Nephron (organoid): ENCODE measurements at regions not wholly inside any gene's neighbourhood (a gene's known extent, or its start where the extent isn't known, plus 50 kb on each side); places are given as distances from the start of the nearest gene placed in this dataset.

Experiments
- H3K27ac Mint-ChIP-seq, 3 experiments: 2 replicates each; pipeline ENCODE4 v1.8.0; 2020; ENCODE audit warnings: mixed read lengths in 3 of 3, mild to moderate bottlenecking in 2 of 3, moderate library complexity in 1 of 3
- H3K27me3 Mint-ChIP-seq: 2 replicates; pipeline ENCODE4 v1.8.0; 2021; ENCODE audit warnings: low read depth, mild to moderate bottlenecking, moderate library complexity, mixed read lengths
- H3K36me3 Mint-ChIP-seq: 2 replicates; pipeline ENCODE4 v1.8.0; 2020; ENCODE audit warnings: low read depth, mixed read lengths
- H3K4me1 Mint-ChIP-seq: 2 replicates; pipeline ENCODE4 v1.8.0; 2020; ENCODE audit warnings: mixed read lengths
- H3K4me3 Mint-ChIP-seq, 3 experiments: 2 replicates each; pipeline ENCODE4 v1.8.0; 2020; ENCODE audit warnings: mild to moderate bottlenecking in 3 of 3, mixed read lengths in 3 of 3, moderate library complexity in 2 of 3
- H3K9me3 Mint-ChIP-seq: 2 replicates; pipeline ENCODE4 v1.8.0; 2020; ENCODE audit warnings: mixed read lengths
- CTCF ChIP-seq, 3 experiments: fragments of 200-600 bp; sonication (generic); IDR thresholded peaks; one replicate each; pipeline ENCODE4 v1.5.0; 2021; ENCODE audit warnings: antibody characterized with exemption in 3 of 3; ENCODE audit not compliant: unreplicated experiment in 3 of 3

- no peak overlapping the region for H3K4me3 Mint-ChIP-seq
- no peaks in the 10 kb centered on the region for H3K4me1 Mint-ChIP-seq
- no peak overlapping the region for H3K27ac Mint-ChIP-seq
Observed at GRCh38 chr11:104727095-104727494, 171.2 kb downstream of the CASP12 start.

GRCh38 chr11:104725796-104726408 is 172.4 kb downstream of the CASP12 start:
- no peak for TF ChIP-seq CTCF (IDR thresholded peaks at IDR 0.05; ENCODE audit: unreplicated experiment in 3 of 3)

More at GRCh38 chr11:104727095-104727494, 171.2 kb downstream of the CASP12 start:
- Mint-ChIP-seq H3K27me3 (no peaks in the 10 kb centered on the region), H3K9me3 (peaks cover 10% of the 10 kb centered on the region), H3K36me3 (no peaks in the 10 kb centered on the region)
- no peak for TF ChIP-seq CTCF (IDR thresholded peaks at IDR 0.05; ENCODE audit: unreplicated experiment in 3 of 3)

DNA sequence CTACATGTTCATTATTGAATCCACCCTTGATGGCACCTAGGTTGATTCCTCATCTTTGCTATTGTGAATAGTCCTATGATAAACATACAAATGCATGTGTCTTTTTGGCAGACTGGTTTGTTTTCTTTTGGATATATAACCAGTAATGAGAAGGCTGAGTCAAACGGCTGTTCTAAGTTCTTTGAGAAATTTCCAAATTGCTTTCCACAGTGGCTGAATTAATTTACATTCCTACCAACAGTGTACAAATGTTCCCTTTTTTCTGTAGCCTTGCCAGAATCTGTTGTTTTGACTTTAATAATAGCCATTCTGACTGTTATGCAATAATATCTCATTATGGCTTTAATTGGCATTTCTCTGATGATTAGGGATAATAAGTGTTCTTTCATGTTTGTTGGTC is 184.9 kb downstream of the CASP12 start:
- no peak for TF ChIP-seq CTCF (IDR thresholded peaks at IDR 0.05; ENCODE audit: unreplicated experiment in 3 of 3)
- Mint-ChIP-seq H3K27ac (no peak overlapping the region), H3K9me3 (no peaks in the 10 kb centered on the region), H3K4me3 (no peak overlapping the region), H3K27me3 (no peaks in the 10 kb centered on the region), H3K36me3 (no peaks in the 10 kb centered on the region), H3K4me1 (no peaks in the 10 kb centered on the region)

More at GRCh38 chr11:104725796-104726408, 172.4 kb downstream of the CASP12 start:
- no peaks in the 10 kb centered on the region for H3K27me3 Mint-ChIP-seq
- peaks cover 10% of the 10 kb centered on the region for H3K9me3 Mint-ChIP-seq
- H3K36me3 Mint-ChIP-seq: no peaks in the 10 kb centered on the region
- no peak overlapping the region for H3K27ac Mint-ChIP-seq
- H3K4me1 Mint-ChIP-seq: no peaks in the 10 kb centered on the region
- no peak overlapping the region for H3K4me3 Mint-ChIP-seq

DNA sequence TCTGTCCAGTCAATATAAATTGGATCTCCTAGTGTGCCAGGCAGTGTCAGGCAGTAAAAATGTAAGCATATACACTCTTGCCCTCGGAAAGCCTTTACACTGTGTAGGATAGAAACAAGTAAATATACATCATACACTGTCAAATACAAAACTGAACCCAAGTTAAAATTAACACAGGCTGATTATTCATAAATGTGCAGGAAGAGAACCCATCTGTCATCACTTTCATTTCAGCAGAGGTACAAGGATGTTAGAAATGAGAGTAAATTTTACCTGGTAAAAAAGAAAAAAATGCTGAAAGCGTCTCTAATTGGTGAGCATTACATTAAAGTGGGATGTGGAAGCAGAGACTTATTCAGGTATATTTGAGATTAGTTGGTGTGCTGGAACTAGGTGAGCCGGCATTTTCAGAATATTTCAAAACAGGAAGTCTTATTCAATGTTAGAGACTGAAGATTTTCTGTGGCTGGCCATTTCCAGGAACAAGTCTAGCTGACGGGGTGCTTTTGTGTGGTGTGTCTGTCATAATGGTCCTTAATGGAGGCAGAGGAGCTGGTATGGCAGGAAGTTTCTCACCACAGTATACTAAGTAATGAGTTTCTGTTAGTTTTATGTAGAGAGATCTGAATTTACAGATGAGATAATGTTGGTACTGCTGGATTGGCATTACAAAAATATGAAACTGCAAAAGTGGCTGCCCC is 192.6 kb downstream of the CASP12 start:
- H3K4me1 Mint-ChIP-seq: peaks cover 13% of the 10 kb centered on the region
- no peak overlapping the region for H3K4me3 Mint-ChIP-seq
- H3K36me3 Mint-ChIP-seq: no peaks in the 10 kb centered on the region
- H3K9me3 Mint-ChIP-seq: no peaks in the 10 kb centered on the region
- TF ChIP-seq CTCF (IDR thresholded peaks at IDR 0.05; ENCODE audit: unreplicated experiment in 3 of 3): no peak
- H3K27me3 Mint-ChIP-seq: no peaks in the 10 kb centered on the region
- H3K27ac Mint-ChIP-seq: peak overlapping the region; percentile 9 to 33 (median 23)

- Mint-ChIP-seq H3K27ac (peak overlapping the region in 1 of 3 experiments; percentile 33), H3K4me1 (peaks cover 15% of the 10 kb centered on the region), H3K27me3 (no peaks in the 10 kb centered on the region), H3K4me3 (no peak overlapping the region), H3K9me3 (no peaks in the 10 kb centered on the region), H3K36me3 (no peaks in the 10 kb centered on the region)
- TF ChIP-seq CTCF (IDR thresholded peaks at IDR 0.05; ENCODE audit: unreplicated experiment in 3 of 3): no peak
Observed at GRCh38 chr11:104704888-104705287, 193.4 kb downstream of the CASP12 start.
